ENCODE measurements at regions not wholly inside any gene's neighbourhood (a gene's known extent, or its start where the extent isn't known, plus 50 kb on each side); places are given as distances from the start of the nearest gene placed in this dataset.

DNA sequence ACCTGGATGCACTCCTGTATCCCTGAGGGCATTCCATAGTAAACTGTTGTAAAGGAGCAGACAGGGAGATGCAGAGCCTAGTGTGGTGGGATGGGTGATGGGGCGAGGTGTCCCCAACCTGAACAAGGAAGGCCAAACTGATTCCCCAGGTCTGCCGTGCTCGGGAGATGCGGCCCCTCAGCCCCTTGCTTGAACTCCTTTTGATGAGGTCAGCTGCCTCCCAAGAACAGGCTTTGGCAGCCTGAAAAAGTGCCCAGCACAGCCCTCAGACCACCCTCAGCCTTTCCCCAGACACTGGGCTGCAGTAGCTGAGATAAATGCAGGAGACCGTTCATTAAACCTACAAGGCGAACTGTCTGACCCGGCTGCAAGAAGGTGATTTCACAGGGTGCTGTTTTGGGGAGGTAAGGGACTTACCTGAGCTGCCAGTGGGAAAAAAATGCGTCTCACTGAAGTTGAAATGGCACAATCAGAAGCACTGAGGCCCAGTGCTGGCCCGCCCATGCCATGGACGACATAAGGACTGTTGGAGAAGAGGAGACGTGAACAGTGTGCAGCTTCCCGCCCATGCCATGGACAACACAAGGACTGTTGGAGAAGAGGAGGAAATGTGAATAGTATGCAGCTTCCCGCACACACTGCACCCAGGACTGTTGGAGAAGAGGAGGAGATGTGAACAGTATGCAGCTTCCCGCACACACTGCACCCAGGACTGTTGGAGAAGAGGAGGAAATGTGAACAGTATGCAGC is 148.4 kb upstream of the FAM20C start:
- Histone ChIP-seq H3K4me3 (no peak overlapping the region), H2AFZ (no peak overlapping the region), H3K27ac (ENCODE audit: low read depth) (no peak overlapping the region), H3K79me2 (replicated peaks; ENCODE audit: insufficient read depth) (no peaks in the 10 kb centered on the region), H4K20me1 (replicated peaks; ENCODE audit: insufficient read depth) (no peaks in the 10 kb centered on the region), H3K36me3 (ENCODE audit: insufficient read depth) (no peaks in the 10 kb centered on the region), H3K9me2 (ENCODE audit: insufficient read depth) (no peaks in the 10 kb centered on the region), H3K4me2 (no peak overlapping the region), H3F3A (replicated peaks; ENCODE audit: low read depth) (no peaks in the 10 kb centered on the region), H3K27me3 (ENCODE audit: insufficient read depth) (no peaks in the 10 kb centered on the region), H3K4me1 (ENCODE audit: insufficient read depth) (no peaks in the 10 kb centered on the region)
- Mint-ChIP-seq H3K9me3 (no peaks in the 10 kb centered on the region), H3K36me3 (ENCODE audit: low read depth) (no peaks in the 10 kb centered on the region; the same call in 2 of the 3 replicates), H3K27ac (no peak overlapping the region), H3K4me1 (peaks cover 5% of the 10 kb centered on the region; the same call in 1 of the 3 replicates), H3K4me3 (no peak overlapping the region), H3K27me3 (ENCODE audit: insufficient read depth, low read depth, poor library complexity) (peaks cover 3% of the 10 kb centered on the region)
- TF ChIP-seq NANOG (IDR thresholded peaks at IDR 0.05; ENCODE audit: borderline replicate concordance) (no peak), EZH2 (IDR thresholded peaks at IDR 0.05; ENCODE audit: low read depth, unreplicated experiment) (no peak), POLR2AphosphoS5 (IDR thresholded peaks at IDR 0.05; ENCODE audit: low read depth) (no peak), JUNB (IDR thresholded peaks at IDR 0.05; ENCODE audit: unreplicated experiment) (no peak), EZH2phosphoT487 (IDR thresholded peaks at IDR 0.05; ENCODE audit: unreplicated experiment) (no peak), ZNF462 (CRISPR knock-in tag; IDR thresholded peaks at IDR 0.05) (no peak), ZNF331 (CRISPR knock-in tag; IDR thresholded peaks at IDR 0.05; ENCODE audit: low read depth) (no peak), REST (IDR thresholded peaks at IDR 0.05; ENCODE audit: unreplicated experiment) (no peak), ETS1 (IDR thresholded peaks at IDR 0.05) (no peak), CREB1 (CRISPR knock-in tag; IDR thresholded peaks at IDR 0.05; ENCODE audit: low read depth) (no peak), STAT1 (IDR thresholded peaks at IDR 0.05; ENCODE audit: unreplicated experiment) (no peak), ZNF114 (CRISPR knock-in tag; IDR thresholded peaks at IDR 0.05) (no peak)
- TF ChIP-seq, protein P1, sequence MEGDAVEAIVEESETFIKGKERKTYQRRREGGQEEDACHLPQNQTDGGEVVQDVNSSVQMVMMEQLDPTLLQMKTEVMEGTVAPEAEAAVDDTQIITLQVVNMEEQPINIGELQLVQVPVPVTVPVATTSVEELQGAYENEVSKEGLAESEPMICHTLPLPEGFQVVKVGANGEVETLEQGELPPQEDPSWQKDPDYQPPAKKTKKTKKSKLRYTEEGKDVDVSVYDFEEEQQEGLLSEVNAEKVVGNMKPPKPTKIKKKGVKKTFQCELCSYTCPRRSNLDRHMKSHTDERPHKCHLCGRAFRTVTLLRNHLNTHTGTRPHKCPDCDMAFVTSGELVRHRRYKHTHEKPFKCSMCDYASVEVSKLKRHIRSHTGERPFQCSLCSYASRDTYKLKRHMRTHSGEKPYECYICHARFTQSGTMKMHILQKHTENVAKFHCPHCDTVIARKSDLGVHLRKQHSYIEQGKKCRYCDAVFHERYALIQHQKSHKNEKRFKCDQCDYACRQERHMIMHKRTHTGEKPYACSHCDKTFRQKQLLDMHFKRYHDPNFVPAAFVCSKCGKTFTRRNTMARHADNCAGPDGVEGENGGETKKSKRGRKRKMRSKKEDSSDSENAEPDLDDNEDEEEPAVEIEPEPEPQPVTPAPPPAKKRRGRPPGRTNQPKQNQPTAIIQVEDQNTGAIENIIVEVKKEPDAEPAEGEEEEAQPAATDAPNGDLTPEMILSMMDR (conservative IDR thresholded peaks at IDR 0.05; ENCODE audit: low read depth in 2 of 2), result no peak
- no peak for ATAC-seq
- DNase-seq (ENCODE audit: low spot score), result no peak

Data from GM23338 (cell line).